ENCODE measurements at regions not wholly inside any gene's neighbourhood (a gene's known extent, or its start where the extent isn't known, plus 50 kb on each side); places are given as distances from the start of the nearest gene placed in this dataset.

- no peak for TF ChIP-seq BHLHE40 (IDR thresholded peaks at IDR 0.05; ENCODE audit: borderline replicate concordance)
- no peak for TF ChIP-seq PKNOX1 (IDR thresholded peaks at IDR 0.05)
- no peak for TF ChIP-seq SP1 (IDR thresholded peaks at IDR 0.05)
- TF ChIP-seq FOXM1 (IDR thresholded peaks at IDR 0.05; ENCODE audit: borderline replicate concordance) = no peak
- TF ChIP-seq FOXA1 (IDR thresholded peaks at IDR 0.05) = no peak
- TF ChIP-seq FOXK2 (IDR thresholded peaks at IDR 0.05) = no peak
Observed at GRCh38 chr4:94076498-94076897, 131.2 kb upstream of the SMARCAD1 start.
